ENCODE measurements at regions not wholly inside any gene's neighbourhood (a gene's known extent, or its start where the extent isn't known, plus 50 kb on each side); places are given as distances from the start of the nearest gene placed in this dataset.

GRCh38 chr5:82338771-82339373 is 60.7 kb upstream of the RPS23 start:
- TF ChIP-seq CTCF (IDR thresholded peaks at IDR 0.05; ENCODE audit: borderline replicate concordance, extremely low read depth, low read length, poor library complexity, severe bottlenecking) = no peak
- no peak for TF ChIP-seq EZH2 (IDR thresholded peaks at IDR 0.05; ENCODE audit: borderline replicate concordance, low read depth, low read length, severe bottlenecking)

All from DND-41 (cell line).